ENCODE measurements at regions not wholly inside any gene's neighbourhood (a gene's known extent, or its start where the extent isn't known, plus 50 kb on each side); places are given as distances from the start of the nearest gene placed in this dataset.

DNA sequence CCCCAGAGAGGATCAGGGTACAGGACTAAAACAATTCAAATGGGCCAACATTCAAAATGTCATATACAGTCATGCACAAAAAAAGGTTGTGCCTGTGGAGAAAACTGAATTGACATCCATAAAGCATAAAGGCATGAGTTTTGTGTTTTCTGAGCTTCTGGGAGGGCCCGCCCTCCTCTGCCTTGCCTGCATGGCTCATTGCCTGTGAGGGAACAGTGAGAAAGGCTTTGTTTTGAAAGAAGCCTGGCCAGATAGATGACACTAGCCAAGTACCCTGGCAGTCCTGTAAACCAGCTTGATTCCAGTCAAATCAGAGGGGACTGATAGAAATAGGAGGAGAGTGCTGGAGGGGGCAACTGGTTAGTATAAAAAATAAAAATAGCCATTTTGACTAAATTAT is 194.3 kb downstream of the KIT start:
- no peak overlapping the region for H3K27ac ChIP-seq (ENCODE audit: low read length)
- POLR2A ChIA-PET: no interaction called here
- TF ChIP-seq, protein P1, sequence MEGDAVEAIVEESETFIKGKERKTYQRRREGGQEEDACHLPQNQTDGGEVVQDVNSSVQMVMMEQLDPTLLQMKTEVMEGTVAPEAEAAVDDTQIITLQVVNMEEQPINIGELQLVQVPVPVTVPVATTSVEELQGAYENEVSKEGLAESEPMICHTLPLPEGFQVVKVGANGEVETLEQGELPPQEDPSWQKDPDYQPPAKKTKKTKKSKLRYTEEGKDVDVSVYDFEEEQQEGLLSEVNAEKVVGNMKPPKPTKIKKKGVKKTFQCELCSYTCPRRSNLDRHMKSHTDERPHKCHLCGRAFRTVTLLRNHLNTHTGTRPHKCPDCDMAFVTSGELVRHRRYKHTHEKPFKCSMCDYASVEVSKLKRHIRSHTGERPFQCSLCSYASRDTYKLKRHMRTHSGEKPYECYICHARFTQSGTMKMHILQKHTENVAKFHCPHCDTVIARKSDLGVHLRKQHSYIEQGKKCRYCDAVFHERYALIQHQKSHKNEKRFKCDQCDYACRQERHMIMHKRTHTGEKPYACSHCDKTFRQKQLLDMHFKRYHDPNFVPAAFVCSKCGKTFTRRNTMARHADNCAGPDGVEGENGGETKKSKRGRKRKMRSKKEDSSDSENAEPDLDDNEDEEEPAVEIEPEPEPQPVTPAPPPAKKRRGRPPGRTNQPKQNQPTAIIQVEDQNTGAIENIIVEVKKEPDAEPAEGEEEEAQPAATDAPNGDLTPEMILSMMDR (IDR thresholded peaks at IDR 0.05): no peak
- TF ChIP-seq POLR2AphosphoS5 (IDR thresholded peaks at IDR 0.05; ENCODE audit: low read depth, low read length): no peak
- TF ChIP-seq, protein P2, sequence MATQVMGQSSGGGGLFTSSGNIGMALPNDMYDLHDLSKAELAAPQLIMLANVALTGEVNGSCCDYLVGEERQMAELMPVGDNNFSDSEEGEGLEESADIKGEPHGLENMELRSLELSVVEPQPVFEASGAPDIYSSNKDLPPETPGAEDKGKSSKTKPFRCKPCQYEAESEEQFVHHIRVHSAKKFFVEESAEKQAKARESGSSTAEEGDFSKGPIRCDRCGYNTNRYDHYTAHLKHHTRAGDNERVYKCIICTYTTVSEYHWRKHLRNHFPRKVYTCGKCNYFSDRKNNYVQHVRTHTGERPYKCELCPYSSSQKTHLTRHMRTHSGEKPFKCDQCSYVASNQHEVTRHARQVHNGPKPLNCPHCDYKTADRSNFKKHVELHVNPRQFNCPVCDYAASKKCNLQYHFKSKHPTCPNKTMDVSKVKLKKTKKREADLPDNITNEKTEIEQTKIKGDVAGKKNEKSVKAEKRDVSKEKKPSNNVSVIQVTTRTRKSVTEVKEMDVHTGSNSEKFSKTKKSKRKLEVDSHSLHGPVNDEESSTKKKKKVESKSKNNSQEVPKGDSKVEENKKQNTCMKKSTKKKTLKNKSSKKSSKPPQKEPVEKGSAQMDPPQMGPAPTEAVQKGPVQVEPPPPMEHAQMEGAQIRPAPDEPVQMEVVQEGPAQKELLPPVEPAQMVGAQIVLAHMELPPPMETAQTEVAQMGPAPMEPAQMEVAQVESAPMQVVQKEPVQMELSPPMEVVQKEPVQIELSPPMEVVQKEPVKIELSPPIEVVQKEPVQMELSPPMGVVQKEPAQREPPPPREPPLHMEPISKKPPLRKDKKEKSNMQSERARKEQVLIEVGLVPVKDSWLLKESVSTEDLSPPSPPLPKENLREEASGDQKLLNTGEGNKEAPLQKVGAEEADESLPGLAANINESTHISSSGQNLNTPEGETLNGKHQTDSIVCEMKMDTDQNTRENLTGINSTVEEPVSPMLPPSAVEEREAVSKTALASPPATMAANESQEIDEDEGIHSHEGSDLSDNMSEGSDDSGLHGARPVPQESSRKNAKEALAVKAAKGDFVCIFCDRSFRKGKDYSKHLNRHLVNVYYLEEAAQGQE (IDR thresholded peaks at IDR 0.05; ENCODE audit: insufficient read depth in 1 of 2, low read depth in 2 of 2, low read length in 1 of 2): no peak
- TF ChIP-seq TCF7L2 (IDR thresholded peaks at IDR 0.05; ENCODE audit: low read depth, low read length): no peak
- TF ChIP-seq SIN3A (IDR thresholded peaks at IDR 0.05; ENCODE audit: borderline replicate concordance, insufficient read depth, low read depth, low read length): no peak
- no TSS peak for BruUV-seq (replicated peaks)
- H3K27me3 ChIP-seq (ENCODE audit: control insufficient read depth, insufficient read depth, low read length): no peaks in the 10 kb centered on the region; the same call in 1 of the 2 replicates
- no peaks in the 10 kb centered on the region for H3K36me3 ChIP-seq (ENCODE audit: control insufficient read depth, insufficient read depth, low read length)
- CTCF ChIA-PET: no interaction called here
- H3K4me3 ChIP-seq (ENCODE audit: low read depth in 2 of 2, low read length in 2 of 2): no peak overlapping the region
- DNase-seq (ENCODE audit: low read depth, low spot score): no peak
- intact Hi-C loops (cut with micrococcal nuclease; ENCODE audit: unreplicated experiment) (no loop called here), in situ Hi-C loops (cut with HindIII; ENCODE audit: low pct_unique_long_range_greater_than_20kb, low sequenced_read_pairs) (no loop called here)
- no peaks in the 10 kb centered on the region for H3K9me3 ChIP-seq (ENCODE audit: control insufficient read depth, insufficient read depth, low read depth, low read length)
- ATAC-seq: no peak
- H3K4me1 ChIP-seq (ENCODE audit: control insufficient read depth, insufficient read depth, low read length): no peaks in the 10 kb centered on the region

DNA sequence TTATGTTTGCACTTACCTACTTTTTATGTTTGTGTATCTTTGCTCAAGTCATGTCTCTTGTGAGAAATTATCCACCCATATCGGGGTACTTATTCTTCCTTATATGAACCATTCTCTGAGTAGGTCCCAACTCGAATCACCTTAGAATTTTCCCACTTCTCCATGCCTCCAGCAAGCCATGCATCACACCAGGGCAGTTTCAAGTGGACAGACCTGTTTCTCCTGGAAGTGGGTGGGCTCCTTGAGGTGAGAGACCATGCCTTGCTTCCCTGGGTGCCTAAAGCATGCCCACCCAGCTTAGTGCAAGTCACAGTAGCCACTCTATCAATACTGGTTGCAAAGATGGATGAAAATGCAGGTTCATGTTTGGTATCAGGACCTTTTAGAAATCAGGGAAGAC is 187.2 kb downstream of the KIT start:
- BruUV-seq (replicated peaks): no TSS peak
- POLR2A ChIA-PET: no interaction called here
- TF ChIP-seq SIN3A (IDR thresholded peaks at IDR 0.05; ENCODE audit: borderline replicate concordance, insufficient read depth, low read depth, low read length) (no peak), POLR2AphosphoS5 (IDR thresholded peaks at IDR 0.05; ENCODE audit: low read depth, low read length) (no peak)
- TF ChIP-seq, protein P1 (IDR thresholded peaks at IDR 0.05): no peak
- in situ Hi-C loops (cut with HindIII; ENCODE audit: low pct_unique_long_range_greater_than_20kb, low sequenced_read_pairs): no loop called here
- no peak overlapping the region for H3K27ac ChIP-seq (ENCODE audit: low read length)
- H3K4me1 ChIP-seq (ENCODE audit: control insufficient read depth, insufficient read depth, low read length): no peaks in the 10 kb centered on the region
- no peaks in the 10 kb centered on the region for H3K27me3 ChIP-seq (ENCODE audit: control insufficient read depth, insufficient read depth, low read length)
- DNase-seq (ENCODE audit: low read depth, low spot score) (no peak), ATAC-seq (no peak)
- CTCF ChIA-PET: no interaction called here
- no peaks in the 10 kb centered on the region for H3K9me3 ChIP-seq (ENCODE audit: control insufficient read depth, insufficient read depth, low read depth, low read length)
- intact Hi-C loops (cut with micrococcal nuclease; ENCODE audit: unreplicated experiment): no loop called here
- no peak overlapping the region for H3K4me3 ChIP-seq (ENCODE audit: low read depth in 2 of 2, low read length in 2 of 2)
- no peaks in the 10 kb centered on the region for H3K36me3 ChIP-seq (ENCODE audit: control insufficient read depth, insufficient read depth, low read length)

DNA sequence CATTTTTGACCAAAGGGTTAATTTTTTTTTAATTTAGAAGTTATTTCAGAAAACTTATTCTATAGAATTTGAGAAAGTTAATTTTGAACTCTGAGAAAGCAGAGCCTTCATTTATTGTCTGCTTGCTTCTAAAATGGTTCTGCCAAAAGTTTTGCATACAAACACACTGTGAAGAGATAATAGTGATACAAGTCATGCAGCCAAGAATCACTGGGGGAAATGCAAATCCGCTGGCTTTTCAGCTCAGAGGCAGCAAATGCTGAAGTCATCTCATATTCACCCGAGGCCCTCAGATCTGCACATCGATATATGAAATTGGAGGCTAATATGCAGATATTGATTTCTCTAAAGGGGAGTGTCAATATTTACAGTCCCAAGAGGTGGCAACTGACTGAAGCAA is 186.2 kb downstream of the KIT start:
- no peaks in the 10 kb centered on the region for H3K36me3 ChIP-seq (ENCODE audit: control insufficient read depth, insufficient read depth, low read length)
- CTCF ChIA-PET: no interaction called here
- no TSS peak for BruUV-seq (replicated peaks)
- in situ Hi-C loops (cut with HindIII; ENCODE audit: low pct_unique_long_range_greater_than_20kb, low sequenced_read_pairs) (no loop called here), intact Hi-C loops (cut with micrococcal nuclease; ENCODE audit: unreplicated experiment) (no loop called here)
- H3K4me1 ChIP-seq (ENCODE audit: control insufficient read depth, insufficient read depth, low read length): no peaks in the 10 kb centered on the region
- H3K27me3 ChIP-seq (ENCODE audit: control insufficient read depth, insufficient read depth, low read length): no peaks in the 10 kb centered on the region
- no peak for DNase-seq (ENCODE audit: low read depth, low spot score)
- TF ChIP-seq, protein P2 (IDR thresholded peaks at IDR 0.05; ENCODE audit: insufficient read depth in 1 of 2, low read depth in 2 of 2, low read length in 1 of 2): no peak
- TF ChIP-seq, protein P1 (IDR thresholded peaks at IDR 0.05): no peak
- TF ChIP-seq POLR2AphosphoS5 (IDR thresholded peaks at IDR 0.05; ENCODE audit: low read depth, low read length) (no peak), TCF7L2 (IDR thresholded peaks at IDR 0.05; ENCODE audit: low read depth, low read length) (no peak), SIN3A (IDR thresholded peaks at IDR 0.05; ENCODE audit: borderline replicate concordance, insufficient read depth, low read depth, low read length) (no peak)
- POLR2A ChIA-PET: no interaction called here
- no peak overlapping the region for H3K4me3 ChIP-seq (ENCODE audit: low read depth in 2 of 2, low read length in 2 of 2)
- no peak for ATAC-seq
- H3K27ac ChIP-seq (ENCODE audit: low read length): no peak overlapping the region
- no peaks in the 10 kb centered on the region for H3K9me3 ChIP-seq (ENCODE audit: control insufficient read depth, insufficient read depth, low read depth, low read length)

Measured in Panc1 (cell line).